ENCODE measurements at regions not wholly inside any gene's neighbourhood (a gene's known extent, or its start where the extent isn't known, plus 50 kb on each side); places are given as distances from the start of the nearest gene placed in this dataset.

DNA sequence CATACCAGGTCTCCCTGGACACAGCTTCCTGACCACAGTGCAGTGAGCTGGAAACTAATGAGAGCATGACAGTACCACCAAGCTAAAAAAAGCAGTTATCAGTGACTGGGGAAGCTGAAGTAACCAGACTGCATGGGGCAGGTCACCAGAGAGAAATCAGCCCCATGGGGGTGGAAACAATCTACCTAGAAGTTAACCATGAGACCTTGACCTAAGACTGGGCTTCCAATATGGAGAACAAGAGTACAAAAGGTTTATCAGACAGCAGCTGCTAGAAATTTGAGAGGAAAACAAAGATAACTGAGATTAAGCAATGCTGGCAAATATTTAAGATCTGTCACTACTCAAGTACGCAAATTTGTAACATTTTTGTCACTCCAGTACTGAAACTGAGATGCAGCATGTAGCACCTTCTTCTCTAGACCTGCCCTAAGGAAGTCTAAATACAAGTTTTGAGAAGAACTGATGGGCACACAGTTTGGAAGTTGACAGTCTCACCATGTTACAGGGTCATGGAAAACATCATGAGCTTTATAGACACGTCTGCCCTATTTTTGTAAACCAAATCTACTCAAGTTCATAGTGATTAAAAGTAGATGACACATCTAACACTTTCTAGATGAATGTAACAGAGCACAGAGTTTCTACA lies 2641.8 kb upstream of the PCDH20 start:
- Histone ChIP-seq H3K23me2 (ENCODE audit: insufficient read length, low read depth, low read length, poor library complexity, severe bottlenecking) (no peaks in the 10 kb centered on the region), H4K91ac (ENCODE audit: insufficient read length, low read depth, low read length) (no peak overlapping the region), H3K4ac (ENCODE audit: low read depth, low read length) (no peak overlapping the region), H2BK5ac (ENCODE audit: insufficient read length, low read length) (no peak overlapping the region), H3K9me3 (ENCODE audit: control insufficient read depth, low read depth, low read length) (no peaks in the 10 kb centered on the region), H3K27ac (ENCODE audit: insufficient read length, low read depth, low read length) (no peak overlapping the region), H3K14ac (ENCODE audit: insufficient read depth, low read length) (no peak overlapping the region), H3T11ph (ENCODE audit: low read length) (no peak overlapping the region), H4K8ac (replicated peaks; ENCODE audit: insufficient read length, low read depth, low read length) (no peak overlapping the region), H2AFZ (ENCODE audit: low read length) (no peak overlapping the region), H3K79me1 (ENCODE audit: insufficient read depth, low read depth, low read length, poor library complexity, severe bottlenecking) (no peaks in the 10 kb centered on the region), H3K9ac (ENCODE audit: extremely low read depth, insufficient read length, low read length) (no peak overlapping the region), H3K4me1 (ENCODE audit: insufficient read depth, low read length) (no peaks in the 10 kb centered on the region), H3K23ac (ENCODE audit: insufficient read length, low read depth, low read length) (no peak overlapping the region), H4K5ac (ENCODE audit: insufficient read length, low read depth, low read length) (no peak overlapping the region), H3K79me2 (ENCODE audit: insufficient read depth, low read length) (no peaks in the 10 kb centered on the region), H2BK20ac (ENCODE audit: low read depth, low read length, poor library complexity, severe bottlenecking) (no peak overlapping the region), H3K4me2 (ENCODE audit: insufficient read depth, insufficient read length, low read length) (no peak overlapping the region), H3K18ac (ENCODE audit: insufficient read length, low read depth, low read length) (no peak overlapping the region), H2BK120ac (ENCODE audit: low read depth, low read length, poor library complexity, severe bottlenecking) (no peak overlapping the region), H3K27me3 (ENCODE audit: insufficient read depth, low read length) (no peaks in the 10 kb centered on the region), H4K20me1 (ENCODE audit: control insufficient read depth, insufficient read depth, insufficient read length) (no peaks in the 10 kb centered on the region), H2AK5ac (ENCODE audit: insufficient read length, low read length) (no peak overlapping the region), H2BK12ac (ENCODE audit: insufficient read length, low read depth, low read length) (no peak overlapping the region), H3K56ac (ENCODE audit: insufficient read length, low read depth, low read length) (no peak overlapping the region), H2BK15ac (ENCODE audit: low read depth, low read length) (no peak overlapping the region)
- TF ChIP-seq, protein P1, sequence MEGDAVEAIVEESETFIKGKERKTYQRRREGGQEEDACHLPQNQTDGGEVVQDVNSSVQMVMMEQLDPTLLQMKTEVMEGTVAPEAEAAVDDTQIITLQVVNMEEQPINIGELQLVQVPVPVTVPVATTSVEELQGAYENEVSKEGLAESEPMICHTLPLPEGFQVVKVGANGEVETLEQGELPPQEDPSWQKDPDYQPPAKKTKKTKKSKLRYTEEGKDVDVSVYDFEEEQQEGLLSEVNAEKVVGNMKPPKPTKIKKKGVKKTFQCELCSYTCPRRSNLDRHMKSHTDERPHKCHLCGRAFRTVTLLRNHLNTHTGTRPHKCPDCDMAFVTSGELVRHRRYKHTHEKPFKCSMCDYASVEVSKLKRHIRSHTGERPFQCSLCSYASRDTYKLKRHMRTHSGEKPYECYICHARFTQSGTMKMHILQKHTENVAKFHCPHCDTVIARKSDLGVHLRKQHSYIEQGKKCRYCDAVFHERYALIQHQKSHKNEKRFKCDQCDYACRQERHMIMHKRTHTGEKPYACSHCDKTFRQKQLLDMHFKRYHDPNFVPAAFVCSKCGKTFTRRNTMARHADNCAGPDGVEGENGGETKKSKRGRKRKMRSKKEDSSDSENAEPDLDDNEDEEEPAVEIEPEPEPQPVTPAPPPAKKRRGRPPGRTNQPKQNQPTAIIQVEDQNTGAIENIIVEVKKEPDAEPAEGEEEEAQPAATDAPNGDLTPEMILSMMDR (conservative IDR thresholded peaks at IDR 0.05), result no peak
- no peaks in the 10 kb centered on the region for H3K27me3 Mint-ChIP-seq (ENCODE audit: low read depth)
- H3K4me3 Mint-ChIP-seq, result no peak overlapping the region
- no peaks in the 10 kb centered on the region; a peak in 1 of 7 replicates for H3K36me3 Mint-ChIP-seq (ENCODE audit: insufficient read depth in 1 of 3, low read depth in 3 of 3)
- H3K9me3 Mint-ChIP-seq, result no peaks in the 10 kb centered on the region; a peak in 1 of 5 replicates
- no peak for DNase-seq
- no CpG with 5 or more reads among the region's 2 CpGs for WGBS (ENCODE audit: extremely low coverage, insufficient read length, low lambda C conversion rate)
- H3K27ac Mint-ChIP-seq, result no peak overlapping the region
- no peaks in the 10 kb centered on the region for H3K4me1 Mint-ChIP-seq
